DOHH2 (cell line): ENCODE measurements at regions not wholly inside any gene's neighbourhood (a gene's known extent, or its start where the extent isn't known, plus 50 kb on each side); places are given as distances from the start of the nearest gene placed in this dataset.

Source experiments
- H3F3A ChIP-seq: fragments of 200-600 bp; sonication (generic), shearing (Covaris generic); 2 replicates; pipeline ENCODE4 v1.6.0; 2016; ENCODE audit warnings: antibody characterized with exemption, mild to moderate bottlenecking; ENCODE audit not compliant: control insufficient read depth, insufficient read depth
- H3K27ac ChIP-seq: fragments of 200-600 bp; sonication (generic); 2 replicates; pipeline ENCODE4 v1.5.1; 2014; ENCODE audit warnings: low read depth, mild to moderate bottlenecking, low read length, moderate library complexity
- H3K27me3 ChIP-seq: fragments of 200-600 bp; sonication (generic); 2 replicates; pipeline ENCODE4 v1.6.1; 2014; ENCODE audit warnings: mild to moderate bottlenecking, low read length, mixed read lengths; ENCODE audit not compliant: control insufficient read depth
- H3K36me3 ChIP-seq: fragments of 200-600 bp; sonication (generic); 2 replicates; pipeline ENCODE4 v1.6.1; 2014; ENCODE audit warnings: mild to moderate bottlenecking, low read length, moderate library complexity, mixed read lengths; ENCODE audit not compliant: control insufficient read depth
- H3K4me1 ChIP-seq: fragments of 200-600 bp; sonication (generic); 2 replicates; pipeline ENCODE4 v1.6.1; 2014; ENCODE audit warnings: mild to moderate bottlenecking, low read length, mixed read lengths; ENCODE audit not compliant: control insufficient read depth
- H3K4me2 ChIP-seq: fragments of 200-600 bp; sonication (generic); 2 replicates; pipeline ENCODE4 v1.6.0; 2014; ENCODE audit warnings: mild to moderate bottlenecking, low read length, moderate library complexity
- H3K4me3 ChIP-seq: fragments of 200-600 bp; sonication (generic); 2 replicates; pipeline ENCODE4 v1.5.1; 2014; ENCODE audit warnings: mild to moderate bottlenecking, low read length, mixed read lengths
- H3K79me2 ChIP-seq: fragments of 200-600 bp; sonication (generic); 2 replicates; pipeline ENCODE4 v1.6.1; 2014; ENCODE audit warnings: mild to moderate bottlenecking, low read length, mixed read lengths; ENCODE audit not compliant: control insufficient read depth
- H3K9me2 ChIP-seq: fragments of 200-600 bp; sonication (generic); replicated peaks from 2 replicates; pipeline ENCODE4 v1.6.1; 2014; ENCODE audit warnings: mild to moderate bottlenecking, low read length, mixed read lengths; ENCODE audit not compliant: control insufficient read depth
- H3K9me3 ChIP-seq: fragments of 200-600 bp; sonication (generic); 2 replicates; pipeline ENCODE4 v1.6.1; 2014; ENCODE audit warnings: antibody characterized with exemption, low read length, mixed read lengths; ENCODE audit not compliant: control insufficient read depth, insufficient read depth
- H4K20me1 ChIP-seq: fragments of 200-600 bp; sonication (generic); 2 replicates; pipeline ENCODE4 v1.6.0; 2014; ENCODE audit warnings: low read depth, mild to moderate bottlenecking, antibody characterized with exemption, low read length, moderate library complexity; ENCODE audit not compliant: control insufficient read depth, insufficient read depth
- EZH2phosphoT487 ChIP-seq: fragments of 200-600 bp; sonication (generic); IDR thresholded peaks from 2 replicates; pipeline ENCODE4 v1.6.1; 2017; ENCODE audit warnings: borderline replicate concordance, mild to moderate bottlenecking, antibody characterized with exemption, low read length, moderate library complexity, mixed read lengths
- TF ChIP-seq, protein P1 (sequence below): fragments of 200-600 bp; sonication (generic); IDR thresholded peaks from one replicate; pipeline ENCODE4 v1.5.1; 2014; ENCODE audit warnings: antibody characterized with exemption, mild to moderate bottlenecking, low read depth, low read length; ENCODE audit not compliant: poor library complexity, severe bottlenecking

DNA sequence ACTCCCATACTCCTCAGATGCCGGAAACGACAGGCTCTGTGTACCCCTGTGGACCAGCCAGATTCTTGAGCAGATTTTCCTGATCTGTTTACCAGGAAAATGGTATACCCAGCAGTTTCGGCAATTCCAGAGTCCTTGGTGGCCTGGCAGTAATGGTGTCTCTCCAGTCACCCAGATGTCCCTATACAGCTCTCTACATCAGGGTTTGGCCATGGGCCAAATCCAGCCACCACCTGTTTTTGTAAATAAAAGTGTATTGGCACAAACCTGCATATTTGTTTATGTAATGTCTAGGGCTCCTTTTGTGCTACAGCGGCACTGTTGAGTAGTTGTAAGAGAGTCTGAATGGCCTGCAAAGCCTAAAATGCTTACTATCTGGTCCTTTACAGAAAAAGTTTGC, 491.3 kb downstream of the RPS24 start:
- Histone ChIP-seq H3K36me3 (no peaks in the 10 kb centered on the region), H4K20me1 (no peaks in the 10 kb centered on the region), H3K79me2 (no peaks in the 10 kb centered on the region), H3K27me3 (0 out of 2 replicates have a peak, but pooled peaks cover 2% of the 10 kb centered on the region), H3K4me3 (no peak overlapping the region), H3K4me2 (no peak overlapping the region), H3K4me1 (no peaks in the 10 kb centered on the region), H3F3A (no peaks in the 10 kb centered on the region), H3K9me2 (no peaks in the 10 kb centered on the region), H3K27ac (no peak overlapping the region), H3K9me3 (no peaks in the 10 kb centered on the region)
- TF ChIP-seq EZH2phosphoT487: no peak
- TF ChIP-seq, protein P1, sequence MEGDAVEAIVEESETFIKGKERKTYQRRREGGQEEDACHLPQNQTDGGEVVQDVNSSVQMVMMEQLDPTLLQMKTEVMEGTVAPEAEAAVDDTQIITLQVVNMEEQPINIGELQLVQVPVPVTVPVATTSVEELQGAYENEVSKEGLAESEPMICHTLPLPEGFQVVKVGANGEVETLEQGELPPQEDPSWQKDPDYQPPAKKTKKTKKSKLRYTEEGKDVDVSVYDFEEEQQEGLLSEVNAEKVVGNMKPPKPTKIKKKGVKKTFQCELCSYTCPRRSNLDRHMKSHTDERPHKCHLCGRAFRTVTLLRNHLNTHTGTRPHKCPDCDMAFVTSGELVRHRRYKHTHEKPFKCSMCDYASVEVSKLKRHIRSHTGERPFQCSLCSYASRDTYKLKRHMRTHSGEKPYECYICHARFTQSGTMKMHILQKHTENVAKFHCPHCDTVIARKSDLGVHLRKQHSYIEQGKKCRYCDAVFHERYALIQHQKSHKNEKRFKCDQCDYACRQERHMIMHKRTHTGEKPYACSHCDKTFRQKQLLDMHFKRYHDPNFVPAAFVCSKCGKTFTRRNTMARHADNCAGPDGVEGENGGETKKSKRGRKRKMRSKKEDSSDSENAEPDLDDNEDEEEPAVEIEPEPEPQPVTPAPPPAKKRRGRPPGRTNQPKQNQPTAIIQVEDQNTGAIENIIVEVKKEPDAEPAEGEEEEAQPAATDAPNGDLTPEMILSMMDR: no peak

DNA sequence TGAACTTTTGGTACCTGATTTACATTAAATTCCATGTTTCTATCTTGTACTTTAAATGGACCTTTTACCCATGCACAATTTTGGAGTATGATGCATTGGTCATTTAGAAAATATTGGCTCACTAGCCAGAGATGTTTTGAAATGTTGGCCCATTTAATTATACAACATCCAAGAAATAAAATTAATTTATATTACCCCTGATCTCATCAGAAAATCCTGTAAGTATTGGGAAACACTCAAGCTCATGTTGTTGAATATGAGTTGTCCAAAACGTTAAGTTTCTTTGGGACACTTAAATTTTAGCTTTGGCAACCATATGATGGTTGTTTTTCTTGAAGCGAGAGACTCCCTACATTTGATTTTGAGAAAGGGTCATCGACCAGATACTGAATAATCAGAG, 492.7 kb downstream of the RPS24 start:
- H3K4me2 ChIP-seq: no peak overlapping the region
- H3K9me2 ChIP-seq: no peaks in the 10 kb centered on the region
- H3K4me1 ChIP-seq: no peaks in the 10 kb centered on the region
- H3K27ac ChIP-seq: no peak overlapping the region
- H3K4me3 ChIP-seq: no peak overlapping the region
- H4K20me1 ChIP-seq: no peaks in the 10 kb centered on the region
- H3F3A ChIP-seq: no peaks in the 10 kb centered on the region
- no peaks in the 10 kb centered on the region for H3K79me2 ChIP-seq
- H3K9me3 ChIP-seq: no peaks in the 10 kb centered on the region
- no peak for TF ChIP-seq EZH2phosphoT487
- TF ChIP-seq, protein P1: no peak
- H3K27me3 ChIP-seq: 0 out of 2 replicates have a peak, but pooled peaks cover 5% of the 10 kb centered on the region
- no peaks in the 10 kb centered on the region for H3K36me3 ChIP-seq

DNA sequence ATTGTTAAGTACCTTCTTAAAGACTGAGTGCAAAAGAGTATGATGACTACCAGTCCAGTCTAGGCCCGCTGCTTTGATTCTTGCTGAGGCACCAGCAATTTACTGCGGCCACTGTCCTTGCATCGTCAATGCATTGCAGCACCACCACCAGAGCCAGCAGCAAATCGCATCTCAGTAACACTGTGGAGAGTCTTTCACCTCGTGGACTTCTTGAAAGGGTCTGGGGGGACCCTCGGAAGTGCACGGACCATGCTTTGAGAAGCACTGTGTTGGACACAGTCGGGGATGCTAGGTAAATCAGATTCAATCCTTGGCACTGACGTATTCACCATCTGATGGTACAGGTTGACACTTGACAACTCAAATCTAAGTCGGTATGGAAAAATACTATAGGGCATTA, 493.6 kb downstream of the RPS24 start:
- Histone ChIP-seq H3K4me1 (no peaks in the 10 kb centered on the region), H3K4me3 (no peak overlapping the region), H3K9me2 (no peaks in the 10 kb centered on the region), H3K27ac (no peak overlapping the region), H3K27me3 (peaks cover 8% of the 10 kb centered on the region; the same call in 1 of the 2 replicates), H3K79me2 (no peaks in the 10 kb centered on the region), H3F3A (no peaks in the 10 kb centered on the region), H3K9me3 (no peaks in the 10 kb centered on the region), H3K4me2 (no peak overlapping the region), H3K36me3 (no peaks in the 10 kb centered on the region), H4K20me1 (no peaks in the 10 kb centered on the region)
- no peak for TF ChIP-seq EZH2phosphoT487
- TF ChIP-seq, protein P1: no peak
